ENCODE measurements at regions not wholly inside any gene's neighbourhood (a gene's known extent, or its start where the extent isn't known, plus 50 kb on each side); places are given as distances from the start of the nearest gene placed in this dataset.

DNA sequence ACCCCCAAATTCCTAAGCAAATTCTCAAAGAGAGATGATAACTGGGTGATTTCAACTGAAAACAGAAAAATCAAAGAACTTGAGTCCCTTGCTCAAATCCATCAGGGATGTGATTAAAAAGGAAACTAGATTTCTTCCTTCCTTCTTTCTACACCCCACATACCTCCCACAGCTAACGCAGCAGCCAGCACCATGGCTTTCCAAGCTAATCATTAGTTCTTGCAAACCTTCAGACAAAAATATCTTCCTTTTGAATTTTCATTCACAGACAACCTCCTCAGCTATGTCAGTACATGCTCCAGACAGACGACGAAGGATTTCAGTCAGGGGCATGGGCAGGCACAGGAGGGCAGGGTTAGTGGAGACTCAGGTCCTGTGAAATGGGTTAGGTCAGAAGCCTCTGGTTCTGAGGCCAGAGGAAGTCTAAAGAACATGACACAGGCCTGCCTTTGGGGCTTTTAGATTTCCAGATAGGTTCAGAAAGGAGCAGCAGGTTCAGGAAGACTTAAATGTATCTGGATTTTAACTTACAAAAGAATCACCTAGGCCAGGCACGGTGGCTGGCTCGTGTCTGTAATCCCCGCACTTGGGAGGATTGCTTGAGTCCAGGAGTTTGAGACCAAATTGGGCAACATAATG is 173.7 kb upstream of the NFIB start:
- TF ChIP-seq CTCF (IDR thresholded peaks at IDR 0.05; ENCODE audit: insufficient read depth, low read depth, low read length), result no peak
- TF ChIP-seq EZH2 (IDR thresholded peaks at IDR 0.05; ENCODE audit: insufficient read depth, low read length), result no peak
